Astrocyte of the spinal cord (primary cell): ENCODE measurements at regions not wholly inside any gene's neighbourhood (a gene's known extent, or its start where the extent isn't known, plus 50 kb on each side); places are given as distances from the start of the nearest gene placed in this dataset.
"Not testable (repeated sequence)": the region's sequence is repeated elsewhere in the genome, so short reads cannot be mapped to it uniquely, and the experiment has no call there.

Experiments
- DNase-seq: peaks from one replicate; pipeline ENCODE4 v3.0.0; 2011; ENCODE audit warnings: low read depth, low spot score
- H3K4me3 ChIP-seq: 2 replicates; pipeline ENCODE4 v1.5.1; 2011; ENCODE audit warnings: low read depth, mild to moderate bottlenecking, low read length, moderate library complexity
- in situ Hi-C: cut with HindIII; loops from 2 replicates; pipeline ENCODE4 v1.10.0; 2017; ENCODE audit warnings: low sequenced_read_pairs
- TF ChIP-seq, protein P1 (sequence below): IDR thresholded peaks from 2 replicates; pipeline ENCODE4 v1.5.1; 2012; ENCODE audit warnings: low read depth, mild to moderate bottlenecking, low read length, inconsistent platforms

DNA sequence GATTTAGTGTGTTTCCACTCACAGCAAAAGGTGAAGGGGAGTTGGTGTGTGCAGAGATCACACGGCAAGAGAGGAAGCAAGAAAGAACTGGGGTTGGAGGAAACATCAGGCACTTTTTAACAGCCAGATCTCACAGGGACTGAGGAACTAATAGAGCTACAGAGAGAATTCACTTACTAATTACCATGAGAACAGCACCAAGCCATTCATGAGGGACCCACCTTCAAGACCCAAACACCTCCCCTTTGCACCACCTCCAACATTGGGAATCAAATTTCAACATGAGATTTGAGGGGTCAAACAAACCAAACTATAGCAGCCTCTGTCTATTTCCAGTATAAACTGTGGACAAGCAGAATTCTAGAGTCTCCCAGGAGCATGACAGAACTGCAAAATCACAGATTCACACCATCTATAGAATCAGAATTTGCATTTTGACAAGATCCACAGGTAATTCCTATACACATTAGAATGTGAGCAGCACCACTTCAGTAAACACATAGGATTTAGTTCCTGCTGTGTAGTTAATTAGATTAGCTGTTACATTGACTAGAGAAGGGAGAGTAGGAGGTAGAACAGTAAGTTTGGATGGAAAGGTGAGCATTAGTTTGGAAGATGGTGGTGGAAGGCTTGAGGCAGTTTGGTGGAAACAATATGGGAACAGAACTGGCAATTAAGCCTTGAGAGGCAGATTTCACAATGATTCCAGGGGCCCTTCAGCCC lies 311.7 kb downstream of the NSUN3 start:
- TF ChIP-seq, protein P1, sequence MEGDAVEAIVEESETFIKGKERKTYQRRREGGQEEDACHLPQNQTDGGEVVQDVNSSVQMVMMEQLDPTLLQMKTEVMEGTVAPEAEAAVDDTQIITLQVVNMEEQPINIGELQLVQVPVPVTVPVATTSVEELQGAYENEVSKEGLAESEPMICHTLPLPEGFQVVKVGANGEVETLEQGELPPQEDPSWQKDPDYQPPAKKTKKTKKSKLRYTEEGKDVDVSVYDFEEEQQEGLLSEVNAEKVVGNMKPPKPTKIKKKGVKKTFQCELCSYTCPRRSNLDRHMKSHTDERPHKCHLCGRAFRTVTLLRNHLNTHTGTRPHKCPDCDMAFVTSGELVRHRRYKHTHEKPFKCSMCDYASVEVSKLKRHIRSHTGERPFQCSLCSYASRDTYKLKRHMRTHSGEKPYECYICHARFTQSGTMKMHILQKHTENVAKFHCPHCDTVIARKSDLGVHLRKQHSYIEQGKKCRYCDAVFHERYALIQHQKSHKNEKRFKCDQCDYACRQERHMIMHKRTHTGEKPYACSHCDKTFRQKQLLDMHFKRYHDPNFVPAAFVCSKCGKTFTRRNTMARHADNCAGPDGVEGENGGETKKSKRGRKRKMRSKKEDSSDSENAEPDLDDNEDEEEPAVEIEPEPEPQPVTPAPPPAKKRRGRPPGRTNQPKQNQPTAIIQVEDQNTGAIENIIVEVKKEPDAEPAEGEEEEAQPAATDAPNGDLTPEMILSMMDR = no peak
- DNase-seq = no peak
- in situ Hi-C loops = no loop called here
- H3K4me3 ChIP-seq = no peak overlapping the region

DNA sequence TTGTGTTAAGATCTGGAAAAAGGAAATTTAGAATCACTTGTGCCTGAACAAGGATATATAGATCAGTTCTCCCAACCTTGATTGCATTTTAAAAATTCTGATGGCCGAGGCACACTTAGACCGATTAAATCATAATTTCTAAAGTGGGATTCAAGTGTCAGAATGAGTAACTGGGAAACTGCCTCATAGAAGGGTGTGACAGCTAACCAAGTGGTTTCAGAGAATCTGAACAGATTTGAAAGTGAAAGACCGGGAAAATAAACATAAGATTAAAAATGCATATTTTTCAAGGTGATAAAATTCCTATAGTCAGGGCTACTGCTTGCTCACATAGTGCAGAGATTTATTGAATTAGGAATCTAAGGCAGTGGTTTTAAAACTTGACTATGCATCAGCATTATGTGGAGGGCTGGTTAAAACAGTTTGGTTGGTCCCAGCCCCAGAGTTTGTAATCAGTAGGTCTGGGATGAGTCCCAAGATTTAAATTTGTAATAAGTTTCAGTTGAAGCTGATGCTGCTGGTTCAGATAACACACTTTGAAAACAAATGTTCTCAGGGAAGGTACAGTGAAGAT lies 314.3 kb downstream of the NSUN3 start:
- DNase-seq, in situ Hi-C loops, H3K4me3 ChIP-seq: not testable (repeated sequence)

DNA sequence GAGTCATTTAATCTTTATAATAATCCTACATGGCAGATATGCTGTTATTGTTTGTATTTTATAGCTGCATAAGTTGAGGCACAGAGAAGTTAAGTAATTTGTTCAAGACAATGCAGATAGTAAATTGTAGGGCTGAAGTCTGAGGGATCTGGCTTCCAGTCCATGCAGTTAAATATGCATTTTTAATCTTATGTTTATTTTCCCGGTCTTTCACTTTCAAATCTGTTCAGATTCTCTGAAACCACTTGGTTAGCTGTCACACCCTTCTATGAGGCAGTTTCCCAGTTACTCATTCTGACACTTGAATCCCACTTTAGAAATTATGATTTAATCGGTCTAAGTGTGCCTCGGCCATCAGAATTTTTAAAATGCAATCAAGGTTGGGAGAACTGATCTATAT lies 315.0 kb downstream of the NSUN3 start:
- in situ Hi-C loops, H3K4me3 ChIP-seq, DNase-seq: not testable (repeated sequence)

DNA sequence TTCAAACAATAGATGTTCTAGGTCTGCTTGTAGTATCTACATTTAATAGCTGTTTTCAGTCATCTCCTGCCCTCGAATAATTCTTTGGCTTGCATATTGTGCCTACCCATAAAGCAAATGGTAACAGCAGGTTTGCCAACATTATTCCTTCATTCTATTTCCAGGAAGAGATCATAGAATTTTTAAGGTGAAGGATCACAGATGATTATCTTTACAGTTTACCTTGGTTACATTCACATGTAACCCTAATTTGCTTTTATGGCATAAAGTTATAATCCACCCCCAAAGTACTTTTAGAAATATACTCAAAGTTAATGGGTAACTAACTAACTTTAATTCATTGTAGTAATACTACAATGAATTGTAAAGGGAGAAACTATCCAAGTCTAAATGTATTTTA lies 315.5 kb downstream of the NSUN3 start:
- TF ChIP-seq, protein P1 = no peak
- in situ Hi-C loops = no loop called here
- no peak overlapping the region for H3K4me3 ChIP-seq
- DNase-seq = no peak

DNA sequence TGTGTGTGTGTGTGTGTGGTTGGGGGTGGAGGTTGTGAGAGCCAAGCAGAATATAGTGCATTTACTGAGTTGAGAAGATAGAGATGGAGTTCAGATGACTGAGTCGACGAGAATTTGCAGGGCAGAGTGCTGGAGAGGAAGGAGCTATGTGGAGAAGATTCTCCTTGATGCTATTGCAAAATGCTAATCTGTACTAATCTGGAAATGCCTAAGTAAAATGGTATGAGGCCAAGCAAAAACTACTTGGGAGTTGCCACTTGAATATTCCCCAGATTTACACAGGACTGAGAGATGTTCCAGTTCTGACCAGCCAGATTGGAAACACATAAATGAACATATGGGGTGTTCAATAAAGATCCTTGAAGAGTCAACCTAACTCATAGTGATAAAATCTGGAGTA lies 316.4 kb downstream of the NSUN3 start:
- DNase-seq = no peak
- H3K4me3 ChIP-seq = no peak overlapping the region
- TF ChIP-seq, protein P1 = no peak
- in situ Hi-C loops = no loop called here

DNA sequence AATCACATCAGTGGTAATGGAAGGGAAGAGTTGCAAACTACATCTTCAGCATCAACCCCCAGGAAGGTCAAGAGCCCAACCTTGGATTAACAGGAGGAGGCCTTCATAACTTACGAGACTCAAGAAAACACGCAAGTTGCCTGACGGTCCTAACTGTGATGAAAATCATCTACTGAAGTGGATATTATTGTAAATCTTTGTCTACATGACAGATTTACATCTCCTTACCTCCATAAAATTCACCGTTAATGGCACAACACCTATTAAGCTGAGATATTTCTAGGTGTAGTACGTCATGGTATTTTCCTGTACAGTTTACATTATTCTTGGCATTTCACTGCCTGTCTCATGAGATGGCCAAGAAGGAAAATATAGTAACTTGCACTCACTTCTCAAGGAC lies 332.0 kb downstream of the NSUN3 start:
- TF ChIP-seq, protein P1 = no peak
- in situ Hi-C loops = no loop called here
- H3K4me3 ChIP-seq = no peak overlapping the region

DNA sequence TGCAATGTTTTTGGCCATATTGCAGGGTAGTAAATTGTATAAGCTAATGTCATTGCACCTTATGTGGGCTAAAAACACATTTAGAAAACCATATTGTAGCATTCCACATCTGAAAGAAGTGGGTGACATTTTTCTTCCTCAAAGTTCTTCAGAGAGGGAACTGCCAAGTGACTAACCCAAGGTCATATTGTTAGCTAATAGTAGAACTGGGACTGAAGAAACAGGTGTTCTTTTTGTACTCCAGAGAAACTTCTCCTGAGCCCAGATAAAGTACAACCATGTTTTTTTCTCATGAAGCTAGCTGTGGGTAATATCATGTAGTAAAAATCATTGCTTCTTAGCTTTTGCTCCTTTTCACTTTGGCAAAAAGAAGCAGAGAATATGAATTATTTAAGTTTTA lies 333.0 kb downstream of the NSUN3 start:
- DNase-seq = no peak
- in situ Hi-C loops = no loop called here
- TF ChIP-seq, protein P1 = no peak
- no peak overlapping the region for H3K4me3 ChIP-seq

More for the DNA sequence above, 332.0 kb downstream of the NSUN3 start:
- no peak for DNase-seq
